ENCODE measurements at regions not wholly inside any gene's neighbourhood (a gene's known extent, or its start where the extent isn't known, plus 50 kb on each side); places are given as distances from the start of the nearest gene placed in this dataset.
"Not testable (repeated sequence)": the region's sequence is repeated elsewhere in the genome, so short reads cannot be mapped to it uniquely, and the experiment has no call there.

DNA sequence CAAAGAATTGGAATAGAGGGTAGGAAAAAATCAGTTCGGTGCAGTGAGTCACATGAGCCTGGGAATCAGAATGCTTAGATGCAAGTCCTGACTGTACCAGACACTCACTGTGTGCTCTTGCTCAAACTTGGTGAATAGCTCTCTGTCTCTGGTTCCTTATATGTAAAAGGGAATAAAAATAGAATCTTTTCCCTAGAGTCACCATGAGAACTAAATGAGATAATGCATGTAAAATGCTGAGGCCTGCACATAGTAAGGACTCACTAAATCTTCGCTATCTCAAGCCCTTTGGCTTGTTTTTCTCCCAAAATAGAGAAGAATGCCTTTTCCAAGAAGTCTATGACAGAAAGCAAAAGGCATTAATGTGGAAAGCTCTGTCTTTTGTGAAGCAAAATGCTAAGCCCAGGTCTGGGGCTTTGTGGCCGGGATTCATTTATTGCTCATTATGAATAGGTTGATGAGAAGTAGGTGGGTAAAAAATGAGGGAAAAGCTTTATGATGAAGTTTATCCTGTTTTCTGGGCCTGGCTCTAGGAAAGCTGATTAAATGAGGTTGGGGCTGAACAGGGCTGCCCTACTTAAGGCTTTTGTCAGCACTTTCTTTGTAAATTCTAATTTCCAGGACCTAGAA is 483.3 kb downstream of the DMAC1 start:
- DNase-seq, result no peak
- no peak for ATAC-seq (ENCODE audit: low FRiP score in 2 of 2)
- 65 to 91% methylated on average over 3 of the region's 3 CpGs for WGBS, 2 donors
- Histone ChIP-seq H3K9me3 (peaks cover 10 to 19% (median 11%) of the 10 kb centered on the region in 4 donors), H3K4me3 (no peak overlapping the region), H3K27ac (no peak overlapping the region), H3K4me1 (peaks cover 0 to 3% (median 0%) of the 10 kb centered on the region in 4 donors), H3K36me3 (no peaks in the 10 kb centered on the region), H3K27me3 (no peaks in the 10 kb centered on the region)
- no peak for TF ChIP-seq POLR2AphosphoS5 (IDR thresholded peaks at IDR 0.05)
- no peak for TF ChIP-seq EP300 (IDR thresholded peaks at IDR 0.05)
- TF ChIP-seq, protein P1, sequence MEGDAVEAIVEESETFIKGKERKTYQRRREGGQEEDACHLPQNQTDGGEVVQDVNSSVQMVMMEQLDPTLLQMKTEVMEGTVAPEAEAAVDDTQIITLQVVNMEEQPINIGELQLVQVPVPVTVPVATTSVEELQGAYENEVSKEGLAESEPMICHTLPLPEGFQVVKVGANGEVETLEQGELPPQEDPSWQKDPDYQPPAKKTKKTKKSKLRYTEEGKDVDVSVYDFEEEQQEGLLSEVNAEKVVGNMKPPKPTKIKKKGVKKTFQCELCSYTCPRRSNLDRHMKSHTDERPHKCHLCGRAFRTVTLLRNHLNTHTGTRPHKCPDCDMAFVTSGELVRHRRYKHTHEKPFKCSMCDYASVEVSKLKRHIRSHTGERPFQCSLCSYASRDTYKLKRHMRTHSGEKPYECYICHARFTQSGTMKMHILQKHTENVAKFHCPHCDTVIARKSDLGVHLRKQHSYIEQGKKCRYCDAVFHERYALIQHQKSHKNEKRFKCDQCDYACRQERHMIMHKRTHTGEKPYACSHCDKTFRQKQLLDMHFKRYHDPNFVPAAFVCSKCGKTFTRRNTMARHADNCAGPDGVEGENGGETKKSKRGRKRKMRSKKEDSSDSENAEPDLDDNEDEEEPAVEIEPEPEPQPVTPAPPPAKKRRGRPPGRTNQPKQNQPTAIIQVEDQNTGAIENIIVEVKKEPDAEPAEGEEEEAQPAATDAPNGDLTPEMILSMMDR (IDR thresholded peaks at IDR 0.05), result no peak
- TF ChIP-seq POLR2A (IDR thresholded peaks at IDR 0.05), result no peak

- DNase-seq (no peak), ATAC-seq (ENCODE audit: low FRiP score in 2 of 2) (no peak)
- Histone ChIP-seq H3K27me3 (no peaks in the 10 kb centered on the region), H3K9me3 (peaks cover 10 to 19% (median 11%) of the 10 kb centered on the region in 4 donors), H3K4me1 (peaks cover 0 to 3% (median 0%) of the 10 kb centered on the region in 4 donors), H3K27ac (peak overlapping the region in 1 of 4 donors; percentile 32), H3K4me3 (no peak overlapping the region), H3K36me3 (no peaks in the 10 kb centered on the region)
- WGBS, 2 donors, result 76 to 83% methylated on average over 3 of the region's 3 CpGs
- no peak for TF ChIP-seq POLR2A (IDR thresholded peaks at IDR 0.05)
- no peak for TF ChIP-seq POLR2AphosphoS5 (IDR thresholded peaks at IDR 0.05)
- TF ChIP-seq, protein P1 (IDR thresholded peaks at IDR 0.05), result no peak
- TF ChIP-seq EP300 (IDR thresholded peaks at IDR 0.05), result no peak
Observed at GRCh38 chr9:7315746-7316145, 483.8 kb downstream of the DMAC1 start.

DNA sequence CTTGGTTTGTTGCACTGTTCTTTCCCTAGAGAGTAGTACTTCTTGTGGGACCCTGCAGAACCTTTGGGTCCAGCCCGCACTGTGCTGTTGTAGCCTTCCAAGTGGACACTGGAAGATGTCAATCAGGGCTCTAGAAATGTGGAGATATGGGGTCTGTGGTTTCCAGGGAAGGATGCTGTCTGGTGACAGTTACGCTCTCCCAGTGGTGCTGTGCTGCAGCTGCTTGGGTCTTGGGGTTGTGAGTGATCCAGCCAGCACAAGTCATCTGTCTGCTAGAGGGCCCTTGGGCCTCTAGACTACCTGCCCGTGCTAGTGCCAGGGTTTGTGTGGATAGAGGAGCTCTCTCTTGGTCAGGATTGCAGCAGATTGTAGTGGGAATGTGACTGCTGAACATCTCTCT is 484.5 kb downstream of the DMAC1 start:
- TF ChIP-seq, protein P1 (IDR thresholded peaks at IDR 0.05), result no peak
- TF ChIP-seq POLR2A (IDR thresholded peaks at IDR 0.05) (no peak), EP300 (IDR thresholded peaks at IDR 0.05) (no peak), POLR2AphosphoS5 (IDR thresholded peaks at IDR 0.05) (no peak)
- H3K4me3 ChIP-seq, result no peak overlapping the region
- no peak overlapping the region for H3K27ac ChIP-seq
- H3K27me3 ChIP-seq, result no peaks in the 10 kb centered on the region
- no peak for DNase-seq
- no peaks in the 10 kb centered on the region for H3K36me3 ChIP-seq
- WGBS, 2 donors, result 98 to 100% methylated on average over 3 of the region's 3 CpGs
- ATAC-seq (ENCODE audit: low FRiP score in 2 of 2), result no peak
- H3K9me3 ChIP-seq, result peaks cover 10 to 23% (median 11%) of the 10 kb centered on the region in 4 donors
- peaks cover 0 to 3% (median 0%) of the 10 kb centered on the region in 4 donors for H3K4me1 ChIP-seq

DNA sequence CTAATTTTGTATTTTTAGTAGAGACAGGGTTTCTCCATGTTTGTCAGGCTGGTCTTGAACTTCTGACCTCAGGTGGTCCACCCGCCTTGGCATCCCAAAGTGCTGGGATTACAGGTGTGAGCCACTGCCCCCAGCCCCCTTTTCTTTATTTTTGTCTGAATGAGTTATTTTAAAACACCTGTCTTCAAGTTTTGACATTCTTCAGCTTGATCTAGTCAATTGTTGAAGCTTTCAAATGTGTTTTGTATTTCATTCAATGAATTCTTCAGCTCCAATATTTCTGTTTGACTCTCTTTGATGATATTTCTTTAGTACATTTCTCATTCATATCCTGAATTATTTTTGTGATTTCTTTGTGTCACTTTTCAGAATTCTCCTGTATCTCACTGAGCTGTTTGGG is 486.2 kb downstream of the DMAC1 start:
- Histone ChIP-seq H3K4me1 (peaks cover 0 to 3% (median 0%) of the 10 kb centered on the region in 4 donors), H3K4me3 (no peak overlapping the region), H3K27ac (no peak overlapping the region), H3K27me3 (no peaks in the 10 kb centered on the region), H3K9me3 (peaks cover 10 to 40% (median 11%) of the 10 kb centered on the region in 4 donors), H3K36me3 (no peaks in the 10 kb centered on the region)
- TF ChIP-seq, protein P1 (IDR thresholded peaks at IDR 0.05), result no peak
- TF ChIP-seq POLR2A (IDR thresholded peaks at IDR 0.05) (no peak), POLR2AphosphoS5 (IDR thresholded peaks at IDR 0.05) (no peak), EP300 (IDR thresholded peaks at IDR 0.05) (no peak)
- ATAC-seq (ENCODE audit: low FRiP score in 2 of 2) (no peak), DNase-seq (no peak)
- WGBS, 2 donors, result 85 to 90% methylated on average over 1 of the region's 1 CpG

- ATAC-seq (ENCODE audit: low FRiP score in 2 of 2); H3K27me3 ChIP-seq; DNase-seq; H3K27ac ChIP-seq; H3K36me3 ChIP-seq; H3K4me3 ChIP-seq; H3K4me1 ChIP-seq: not testable (repeated sequence)
- peaks cover 8 to 41% (median 13%) of the 10 kb centered on the region in 4 donors for H3K9me3 ChIP-seq
- WGBS, 2 donors, result 95 to 96% methylated on average over 7 of the region's 7 CpGs
Observed at GRCh38 chr9:7309051-7309450, 490.5 kb downstream of the DMAC1 start.
